ENCODE measurements at regions not wholly inside any gene's neighbourhood (a gene's known extent, or its start where the extent isn't known, plus 50 kb on each side); places are given as distances from the start of the nearest gene placed in this dataset.

GRCh38 chr10:117662126-117662525 lies 119.6 kb downstream of the EMX2 start:
- TF ChIP-seq CTCF (IDR thresholded peaks at IDR 0.05): no peak
- no peak for TF ChIP-seq POLR2A (IDR thresholded peaks at IDR 0.05)
